K562 (cell line): ENCODE measurements at regions not wholly inside any gene's neighbourhood (a gene's known extent, or its start where the extent isn't known, plus 50 kb on each side); places are given as distances from the start of the nearest gene placed in this dataset.

Experiments
- ATAC-seq: fragments of 200-7000 bp; cut with Tn5 transposase; 3 replicates; pipeline ENCODE4 v1.9.1; 2020; ENCODE audit warnings: moderate library complexity
- BruUV-seq: library from RNA; stranded (reverse); fragments of 400-500 nt; replicated peaks from 2 replicates; lab custom pipeline; 2021; lab: Mats Ljungman, UMichigan
- CTCF ChIA-PET: fragments of 300-600 bp; formaldehyde crosslinking; extraction: SDS; loops from one replicate; lab custom pipeline; 2021; ENCODE audit warnings: low intra/inter-chr PET ratio; lab: Yijun Ruan, JAX
- POLR2A ChIA-PET: fragments of 300-600, 350-650 bp; sonication (Branson Sonifier 250); formaldehyde crosslinking; extraction: SDS; loops from one replicate; lab custom pipeline; 2021; ENCODE audit warnings: antibody characterized with exemption, inconsistent platforms; lab: Yijun Ruan, JAX
- DNase-seq, 4 experiments: peaks; one replicate each; pipeline versions ENCODE4 v3.0.0 to v3.0.0-alpha.2; 2011 to 2018; ENCODE audit warnings: low spot score in 3 of 4, mixed read lengths in 3 of 4; ENCODE audit errors: extremely low read depth in 1 of 4
- FAIRE-seq: peaks from 2 replicates; lab custom pipeline; 2011; peaks lifted over from hg19 to GRCh38; lab: Jason Lieb, UNC
- H2AFZ ChIP-seq: 2 replicates; pipeline ENCODE4 v1.6.0; 2011; ENCODE audit warnings: low read depth, low read length, control low read depth, inconsistent platforms
- H3K27ac ChIP-seq: fragments of 200-600 bp; 3 replicates; pipeline ENCODE4 v1.8.0; 2011; ENCODE audit warnings: low read depth, mild to moderate bottlenecking, control low read depth, inconsistent platforms, low read length, moderate library complexity, mixed read lengths; ENCODE audit errors: extremely low read depth
- H3K27me3 ChIP-seq, 2 experiments: fragments of 300-600 bp in 1 of 2; 2 replicates in 1 of 2; 3 replicates in 1 of 2; pipeline versions ENCODE4 v1.6.0 to v1.8.0; 2011; ENCODE audit warnings: inconsistent platforms in 2 of 2, low read length in 2 of 2, mild to moderate bottlenecking in 1 of 2, mixed read lengths in 1 of 2, moderate library complexity in 1 of 2; ENCODE audit not compliant: control insufficient read depth in 2 of 2, insufficient read depth in 2 of 2
- H3K36me3 ChIP-seq: fragments of 300-600 bp; 3 replicates; pipeline ENCODE4 v1.8.0; 2011; ENCODE audit warnings: mild to moderate bottlenecking, low read length, inconsistent platforms; ENCODE audit not compliant: control insufficient read depth, insufficient read depth
- H3K4me1 ChIP-seq, 2 experiments: fragments of 200-600 bp in 1 of 2; replicated peaks in 1 of 2; 2 replicates in 1 of 2; 3 replicates in 1 of 2; pipeline versions ENCODE4 v1.5.1 to v1.8.0; 2011; ENCODE audit warnings: inconsistent platforms in 2 of 2, low read length in 2 of 2, mild to moderate bottlenecking in 1 of 2, mixed read lengths in 1 of 2, moderate library complexity in 1 of 2; ENCODE audit not compliant: control insufficient read depth in 2 of 2, insufficient read depth in 2 of 2
- H3K4me2 ChIP-seq: 2 replicates; pipeline ENCODE4 v1.6.1; 2011; ENCODE audit warnings: low read length, control low read depth, inconsistent platforms, mixed read lengths; ENCODE audit not compliant: insufficient read depth
- H3K4me3 ChIP-seq: fragments of 200-600 bp; sonication (generic), shearing (Covaris generic); 2 replicates; pipeline ENCODE4 v1.5.1; 2016; ENCODE audit warnings: control low read depth, inconsistent platforms
- H3K79me2 ChIP-seq: fragments of 200-600 bp; 3 replicates; pipeline ENCODE4 v1.8.0; 2011; ENCODE audit warnings: low read length, inconsistent platforms; ENCODE audit not compliant: control insufficient read depth, insufficient read depth
- H3K9ac ChIP-seq, 2 experiments: 2 replicates each; pipeline versions ENCODE4 v1.6.0 to v1.6.1; 2011; ENCODE audit warnings: low read depth in 2 of 2, low read length in 2 of 2, control low read depth in 1 of 2, inconsistent platforms in 1 of 2, mild to moderate bottlenecking in 1 of 2, mixed read lengths in 1 of 2; ENCODE audit not compliant: insufficient read depth in 1 of 2
- H3K9me1 ChIP-seq: one replicate; pipeline ENCODE4 v1.6.0; 2011; ENCODE audit warnings: inconsistent platforms, mild to moderate bottlenecking, low read length, moderate library complexity; ENCODE audit not compliant: control insufficient read depth, insufficient read depth
- H3K9me3 ChIP-seq: replicated peaks from 2 replicates; pipeline ENCODE4 v1.5.1; 2011; ENCODE audit warnings: low read depth, low read length, inconsistent platforms; ENCODE audit not compliant: control insufficient read depth, insufficient read depth
- H4K20me1 ChIP-seq: replicated peaks from 2 replicates; pipeline ENCODE4 v1.6.1; 2011; ENCODE audit warnings: low read length, inconsistent platforms, mixed read lengths; ENCODE audit not compliant: control insufficient read depth, insufficient read depth
- BRD9 ChIP-seq: fragments of 450-650 bp; IDR thresholded peaks from 2 replicates; pipeline ENCODE4 v1.6.1; 2018; ENCODE audit warnings: low read depth; ENCODE audit not compliant: partially characterized antibody
- CBX5 ChIP-seq: IDR thresholded peaks from 2 replicates; pipeline ENCODE4 v1.6.1; 2014; ENCODE audit warnings: low read depth, borderline replicate concordance
- GTF2E2 ChIP-seq: fragments of 200-800 bp; sonication (Bioruptor generic); IDR thresholded peaks from 2 replicates; pipeline ENCODE4 v1.6.1; 2016; ENCODE audit warnings: missing genetic modification characterization, missing compliant biosample characterization
- HDAC2 ChIP-seq: fragments of 450-650 bp; IDR thresholded peaks from 2 replicates; pipeline ENCODE4 v1.6.1; 2016; ENCODE audit warnings: mild to moderate bottlenecking
- KLF1 ChIP-seq: fragments of 450-650 bp; IDR thresholded peaks from 2 replicates; pipeline ENCODE4 v1.6.1; 2016; ENCODE audit warnings: missing genetic modification characterization, missing compliant biosample characterization
- SMAD2 ChIP-seq: fragments of 150-350 bp; IDR thresholded peaks from 2 replicates; pipeline ENCODE4 v1.6.1; 2014; ENCODE audit warnings: low read depth, mild to moderate bottlenecking, low read length
- XRCC5 ChIP-seq: fragments of 200-400 bp; formaldehyde crosslinking; IDR thresholded peaks from 2 replicates; pipeline ENCODE4 v1.6.1; 2017; ENCODE audit warnings: low read depth, mild to moderate bottlenecking, low read length
- ZBTB17 ChIP-seq: fragments of 450-650 bp; formaldehyde crosslinking; IDR thresholded peaks from 2 replicates; pipeline ENCODE4 v1.4.0; 2020; ENCODE audit warnings: mild to moderate bottlenecking
- ZNF311 ChIP-seq: fragments of 250-450 bp; sonication (Bioruptor Pico); IDR thresholded peaks from 2 replicates; pipeline ENCODE4 v1.4.0; 2020; ENCODE audit warnings: mild to moderate bottlenecking, moderate library complexity
- WGBS: fragments of 100-300 bp; shearing (Covaris generic); methylation state at CpG from one replicate; pipeline ENCODE4 v1.1.6; 2016; ENCODE audit warnings: low coverage, mixed read lengths; ENCODE audit not compliant: insufficient coverage; ENCODE audit errors: missing lambda C conversion rate; 5-methylcytosine and 5-hydroxymethylcytosine counted together
- in situ Hi-C: fragments of 300-500 bp; cut with MboI; formaldehyde crosslinking; loops from 4 replicates; pipeline ENCODE4 v1.15.0; 2018; ENCODE audit warnings: inconsistent platforms, mixed read lengths
- intact Hi-C: fragments of 100-400 bp; cut with micrococcal nuclease; formaldehyde crosslinking; loops from 2 replicates; pipeline ENCODE4 v1.14.2; 2022
- TF ChIP-seq, protein P1 (sequence below): fragments of 450-650 bp; IDR thresholded peaks from 2 replicates; pipeline ENCODE4 v1.6.1; 2016; ENCODE audit warnings: mild to moderate bottlenecking, moderate library complexity

- in situ Hi-C loops, result no loop called here
- BruUV-seq, result no TSS peak
- no peaks in the 10 kb centered on the region for H3K36me3 ChIP-seq
- H3K4me2 ChIP-seq, result no peak overlapping the region
- TF ChIP-seq BRD9, result no peak
- no peak for TF ChIP-seq SMAD2
- TF ChIP-seq HDAC2, result no peak
- TF ChIP-seq ZNF311, result no peak
- TF ChIP-seq KLF1, result no peak
- no peak for TF ChIP-seq GTF2E2 (tag)
- TF ChIP-seq XRCC5, result no peak
- TF ChIP-seq, protein P1, sequence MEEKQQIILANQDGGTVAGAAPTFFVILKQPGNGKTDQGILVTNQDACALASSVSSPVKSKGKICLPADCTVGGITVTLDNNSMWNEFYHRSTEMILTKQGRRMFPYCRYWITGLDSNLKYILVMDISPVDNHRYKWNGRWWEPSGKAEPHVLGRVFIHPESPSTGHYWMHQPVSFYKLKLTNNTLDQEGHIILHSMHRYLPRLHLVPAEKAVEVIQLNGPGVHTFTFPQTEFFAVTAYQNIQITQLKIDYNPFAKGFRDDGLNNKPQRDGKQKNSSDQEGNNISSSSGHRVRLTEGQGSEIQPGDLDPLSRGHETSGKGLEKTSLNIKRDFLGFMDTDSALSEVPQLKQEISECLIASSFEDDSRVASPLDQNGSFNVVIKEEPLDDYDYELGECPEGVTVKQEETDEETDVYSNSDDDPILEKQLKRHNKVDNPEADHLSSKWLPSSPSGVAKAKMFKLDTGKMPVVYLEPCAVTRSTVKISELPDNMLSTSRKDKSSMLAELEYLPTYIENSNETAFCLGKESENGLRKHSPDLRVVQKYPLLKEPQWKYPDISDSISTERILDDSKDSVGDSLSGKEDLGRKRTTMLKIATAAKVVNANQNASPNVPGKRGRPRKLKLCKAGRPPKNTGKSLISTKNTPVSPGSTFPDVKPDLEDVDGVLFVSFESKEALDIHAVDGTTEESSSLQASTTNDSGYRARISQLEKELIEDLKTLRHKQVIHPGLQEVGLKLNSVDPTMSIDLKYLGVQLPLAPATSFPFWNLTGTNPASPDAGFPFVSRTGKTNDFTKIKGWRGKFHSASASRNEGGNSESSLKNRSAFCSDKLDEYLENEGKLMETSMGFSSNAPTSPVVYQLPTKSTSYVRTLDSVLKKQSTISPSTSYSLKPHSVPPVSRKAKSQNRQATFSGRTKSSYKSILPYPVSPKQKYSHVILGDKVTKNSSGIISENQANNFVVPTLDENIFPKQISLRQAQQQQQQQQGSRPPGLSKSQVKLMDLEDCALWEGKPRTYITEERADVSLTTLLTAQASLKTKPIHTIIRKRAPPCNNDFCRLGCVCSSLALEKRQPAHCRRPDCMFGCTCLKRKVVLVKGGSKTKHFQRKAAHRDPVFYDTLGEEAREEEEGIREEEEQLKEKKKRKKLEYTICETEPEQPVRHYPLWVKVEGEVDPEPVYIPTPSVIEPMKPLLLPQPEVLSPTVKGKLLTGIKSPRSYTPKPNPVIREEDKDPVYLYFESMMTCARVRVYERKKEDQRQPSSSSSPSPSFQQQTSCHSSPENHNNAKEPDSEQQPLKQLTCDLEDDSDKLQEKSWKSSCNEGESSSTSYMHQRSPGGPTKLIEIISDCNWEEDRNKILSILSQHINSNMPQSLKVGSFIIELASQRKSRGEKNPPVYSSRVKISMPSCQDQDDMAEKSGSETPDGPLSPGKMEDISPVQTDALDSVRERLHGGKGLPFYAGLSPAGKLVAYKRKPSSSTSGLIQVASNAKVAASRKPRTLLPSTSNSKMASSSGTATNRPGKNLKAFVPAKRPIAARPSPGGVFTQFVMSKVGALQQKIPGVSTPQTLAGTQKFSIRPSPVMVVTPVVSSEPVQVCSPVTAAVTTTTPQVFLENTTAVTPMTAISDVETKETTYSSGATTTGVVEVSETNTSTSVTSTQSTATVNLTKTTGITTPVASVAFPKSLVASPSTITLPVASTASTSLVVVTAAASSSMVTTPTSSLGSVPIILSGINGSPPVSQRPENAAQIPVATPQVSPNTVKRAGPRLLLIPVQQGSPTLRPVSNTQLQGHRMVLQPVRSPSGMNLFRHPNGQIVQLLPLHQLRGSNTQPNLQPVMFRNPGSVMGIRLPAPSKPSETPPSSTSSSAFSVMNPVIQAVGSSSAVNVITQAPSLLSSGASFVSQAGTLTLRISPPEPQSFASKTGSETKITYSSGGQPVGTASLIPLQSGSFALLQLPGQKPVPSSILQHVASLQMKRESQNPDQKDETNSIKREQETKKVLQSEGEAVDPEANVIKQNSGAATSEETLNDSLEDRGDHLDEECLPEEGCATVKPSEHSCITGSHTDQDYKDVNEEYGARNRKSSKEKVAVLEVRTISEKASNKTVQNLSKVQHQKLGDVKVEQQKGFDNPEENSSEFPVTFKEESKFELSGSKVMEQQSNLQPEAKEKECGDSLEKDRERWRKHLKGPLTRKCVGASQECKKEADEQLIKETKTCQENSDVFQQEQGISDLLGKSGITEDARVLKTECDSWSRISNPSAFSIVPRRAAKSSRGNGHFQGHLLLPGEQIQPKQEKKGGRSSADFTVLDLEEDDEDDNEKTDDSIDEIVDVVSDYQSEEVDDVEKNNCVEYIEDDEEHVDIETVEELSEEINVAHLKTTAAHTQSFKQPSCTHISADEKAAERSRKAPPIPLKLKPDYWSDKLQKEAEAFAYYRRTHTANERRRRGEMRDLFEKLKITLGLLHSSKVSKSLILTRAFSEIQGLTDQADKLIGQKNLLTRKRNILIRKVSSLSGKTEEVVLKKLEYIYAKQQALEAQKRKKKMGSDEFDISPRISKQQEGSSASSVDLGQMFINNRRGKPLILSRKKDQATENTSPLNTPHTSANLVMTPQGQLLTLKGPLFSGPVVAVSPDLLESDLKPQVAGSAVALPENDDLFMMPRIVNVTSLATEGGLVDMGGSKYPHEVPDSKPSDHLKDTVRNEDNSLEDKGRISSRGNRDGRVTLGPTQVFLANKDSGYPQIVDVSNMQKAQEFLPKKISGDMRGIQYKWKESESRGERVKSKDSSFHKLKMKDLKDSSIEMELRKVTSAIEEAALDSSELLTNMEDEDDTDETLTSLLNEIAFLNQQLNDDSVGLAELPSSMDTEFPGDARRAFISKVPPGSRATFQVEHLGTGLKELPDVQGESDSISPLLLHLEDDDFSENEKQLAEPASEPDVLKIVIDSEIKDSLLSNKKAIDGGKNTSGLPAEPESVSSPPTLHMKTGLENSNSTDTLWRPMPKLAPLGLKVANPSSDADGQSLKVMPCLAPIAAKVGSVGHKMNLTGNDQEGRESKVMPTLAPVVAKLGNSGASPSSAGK, result no peak
- TF ChIP-seq CBX5, result no peak
- TF ChIP-seq ZBTB17, result no peak
- no peaks in the 10 kb centered on the region for H4K20me1 ChIP-seq
- FAIRE-seq (no peak), ATAC-seq (no peak), DNase-seq (no peak)
- H3K4me3 ChIP-seq, result no peak overlapping the region
- H3K4me1 ChIP-seq, result no peaks in the 10 kb centered on the region
- intact Hi-C loops, result no loop called here
- no peaks in the 10 kb centered on the region for H3K27me3 ChIP-seq
- 2% methylated on average over 4 of the region's 4 CpGs for WGBS
- no peak overlapping the region for H2AFZ ChIP-seq
- no peak overlapping the region for H3K9ac ChIP-seq
- POLR2A ChIA-PET, result no interaction called here
- H3K9me3 ChIP-seq, result peaks cover 3% of the 10 kb centered on the region; the same call in 1 of the 2 replicates
- CTCF ChIA-PET, result no interaction called here
- no peaks in the 10 kb centered on the region for H3K79me2 ChIP-seq
- H3K9me1 ChIP-seq, result no peaks in the 10 kb centered on the region
- no peak overlapping the region for H3K27ac ChIP-seq
Observed at GRCh38 chr16:64450177-64450576, 671.7 kb downstream of the CDH11 start.
